Natural killer cell (primary cell): ENCODE measurements at regions not wholly inside any gene's neighbourhood (a gene's known extent, or its start where the extent isn't known, plus 50 kb on each side); places are given as distances from the start of the nearest gene placed in this dataset.

ENCODE experiments used
- ATAC-seq, 3 donors: fragments of 150-1000 bp in 2 of 3; fragments of 200-7000 bp in 1 of 3; cut with Tn5 transposase; 1 replicate in 1 of 3; 2 replicates in 2 of 3; pipeline ENCODE4 v1.10.0; 2021; ENCODE audit warnings: mild to moderate bottlenecking in 2 of 3, moderate library complexity in 2 of 3
- DNase-seq, 2 donors: peaks; one replicate each; pipeline versions ENCODE4 v3.0.0 to v3.0.0-alpha.2; 2013 to 2021; ENCODE audit warnings: mixed read lengths in 1 of 2
- H3K27ac ChIP-seq: one replicate; pipeline ENCODE4 v1.5.1; 2013; ENCODE audit warnings: mild to moderate bottlenecking, low read length
- H3K27me3 ChIP-seq: one replicate; pipeline ENCODE4 v1.6.1; 2013; ENCODE audit warnings: low read length; ENCODE audit not compliant: control insufficient read depth, insufficient read depth
- H3K36me3 ChIP-seq: one replicate; pipeline ENCODE4 v1.6.1; 2013; ENCODE audit warnings: low read length; ENCODE audit not compliant: control insufficient read depth, insufficient read depth
- H3K4me1 ChIP-seq: one replicate; pipeline ENCODE4 v1.6.1; 2013; ENCODE audit warnings: low read length; ENCODE audit not compliant: control insufficient read depth, insufficient read depth
- H3K4me3 ChIP-seq: one replicate; pipeline ENCODE4 v1.5.1; 2013; ENCODE audit warnings: low read length
- H3K9me3 ChIP-seq: one replicate; pipeline ENCODE4 v1.6.1; 2013; ENCODE audit warnings: low read length; ENCODE audit not compliant: control insufficient read depth, insufficient read depth
- H3K27ac Mint-ChIP-seq, 2 donors: one replicate each; pipeline ENCODE4 v1.8.0; 2022; ENCODE audit warnings: mild to moderate bottlenecking in 2 of 2, mixed read lengths in 2 of 2, moderate library complexity in 1 of 2
- H3K27me3 Mint-ChIP-seq, 2 donors: one replicate each; pipeline ENCODE4 v1.8.0; 2022; ENCODE audit warnings: low read depth in 2 of 2, mixed read lengths in 2 of 2
- H3K36me3 Mint-ChIP-seq: one replicate; pipeline ENCODE4 v1.8.0; 2022; ENCODE audit warnings: mixed read lengths
- H3K4me1 Mint-ChIP-seq, 2 donors: one replicate each; pipeline ENCODE4 v1.8.0; 2022; ENCODE audit warnings: mixed read lengths in 2 of 2
- H3K4me3 Mint-ChIP-seq: one replicate; pipeline ENCODE4 v1.8.0; 2022; ENCODE audit warnings: mild to moderate bottlenecking, moderate library complexity, mixed read lengths
- H3K9me3 Mint-ChIP-seq, 2 donors: one replicate each; pipeline ENCODE4 v1.8.0; 2022; ENCODE audit warnings: mixed read lengths in 2 of 2
- CTCF ChIP-seq: fragments of 200-600 bp; IDR thresholded peaks from one replicate; pipeline ENCODE4 v1.8.0; 2022; ENCODE audit warnings: antibody characterized with exemption
- WGBS: methylation state at CpG from one replicate; pipeline ENCODE4 v1.1.7; 2013; ENCODE audit warnings: missing lambda C conversion rate; ENCODE audit not compliant: insufficient coverage; 5-methylcytosine and 5-hydroxymethylcytosine counted together
- intact Hi-C: fragments of 100-400 bp; cut with micrococcal nuclease; formaldehyde crosslinking; loops from one replicate; pipeline ENCODE4 v1.14.2; 2022

GRCh38 chr15:95843241-95843910 is 487.1 kb upstream of the NR2F2 start:
- DNase-seq (no peak), ATAC-seq (no peak)
- intact Hi-C loops, result no loop called here
- Mint-ChIP-seq H3K27me3 (no peaks in the 10 kb centered on the region), H3K4me3 (no peak overlapping the region), H3K36me3 (no peaks in the 10 kb centered on the region), H3K4me1 (peaks cover 32 to 39% of the 10 kb centered on the region in 2 donors), H3K9me3 (no peaks in the 10 kb centered on the region), H3K27ac (no peak overlapping the region)
- Histone ChIP-seq H3K4me1 (peaks cover 7% of the 10 kb centered on the region), H3K9me3 (no peaks in the 10 kb centered on the region), H3K4me3 (no peak overlapping the region), H3K27ac (no peak overlapping the region), H3K27me3 (no peaks in the 10 kb centered on the region), H3K36me3 (no peaks in the 10 kb centered on the region)
- TF ChIP-seq CTCF, result no peak
- 64% methylated on average over 4 of the region's 5 CpGs for WGBS

DNA sequence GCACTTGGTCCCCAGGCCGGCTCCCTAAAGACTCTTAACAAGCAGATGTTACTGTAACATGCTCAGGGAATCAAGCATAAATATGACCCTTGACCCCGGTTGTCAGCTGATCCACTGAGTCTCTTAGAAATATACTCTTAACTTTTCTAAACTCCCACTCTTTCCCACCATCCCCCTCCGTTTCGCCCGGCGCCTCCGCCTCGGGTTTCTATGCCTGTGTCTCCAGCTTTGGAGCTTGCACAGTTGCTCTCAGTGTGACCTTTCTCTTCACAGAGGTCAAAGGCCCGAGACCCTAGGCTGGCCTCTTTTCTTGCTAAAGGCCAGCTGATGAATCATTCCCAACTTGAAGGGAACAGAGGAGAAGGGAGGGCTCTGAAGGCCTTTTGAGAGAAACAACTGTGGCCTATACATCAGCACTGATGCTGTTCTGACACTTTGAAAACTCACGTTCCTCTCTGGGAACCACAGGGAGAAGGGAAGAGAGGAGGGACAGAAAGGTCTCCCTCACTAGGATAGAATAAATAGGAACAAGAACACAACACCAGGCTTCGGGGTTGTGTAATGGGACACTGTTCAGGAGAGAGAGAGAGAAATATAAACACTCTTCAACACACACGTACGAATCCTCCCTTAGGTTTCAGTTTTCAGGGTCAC is 484.5 kb upstream of the NR2F2 start:
- 97% methylated on average over 9 of the region's 13 CpGs for WGBS
- H3K9me3 ChIP-seq, result no peaks in the 10 kb centered on the region
- no peaks in the 10 kb centered on the region for H3K36me3 ChIP-seq
- no peaks in the 10 kb centered on the region for H3K4me1 ChIP-seq
- H3K27me3 ChIP-seq, result no peaks in the 10 kb centered on the region
- no peak overlapping the region for H3K4me3 ChIP-seq
- H3K9me3 Mint-ChIP-seq, result no peaks in the 10 kb centered on the region
- H3K4me3 Mint-ChIP-seq, result no peak overlapping the region
- DNase-seq, result no peak
- H3K36me3 Mint-ChIP-seq, result no peaks in the 10 kb centered on the region
- no peak for TF ChIP-seq CTCF
- ATAC-seq, result no peak
- peaks cover 7 to 15% of the 10 kb centered on the region in 2 donors for H3K4me1 Mint-ChIP-seq
- no peak overlapping the region for H3K27ac ChIP-seq
- H3K27ac Mint-ChIP-seq, result no peak overlapping the region
- no peaks in the 10 kb centered on the region for H3K27me3 Mint-ChIP-seq
- intact Hi-C loops, result no loop called here

DNA sequence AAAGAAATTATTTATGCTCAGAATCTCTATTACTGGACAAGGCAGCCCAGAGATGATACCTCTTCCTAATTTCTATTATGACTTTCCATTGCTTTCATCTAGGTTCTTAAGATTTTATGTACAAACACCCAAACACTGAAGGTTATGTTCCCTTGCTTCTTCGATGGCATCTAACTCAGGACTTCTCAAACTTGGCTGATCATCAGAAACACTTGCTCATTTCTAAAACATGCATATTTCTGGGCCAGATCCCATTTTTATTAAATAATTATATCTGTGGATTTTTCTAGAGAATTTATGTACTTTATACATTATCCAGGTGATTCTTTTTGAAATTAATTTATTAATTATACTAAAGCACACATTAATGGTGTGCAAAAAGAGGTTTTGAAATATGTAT is 482.4 kb upstream of the NR2F2 start:
- Mint-ChIP-seq H3K27me3 (no peaks in the 10 kb centered on the region), H3K27ac (no peak overlapping the region), H3K4me3 (no peak overlapping the region), H3K36me3 (no peaks in the 10 kb centered on the region), H3K9me3 (no peaks in the 10 kb centered on the region), H3K4me1 (peaks cover 4% of the 10 kb centered on the region in 2 donors)
- WGBS, result 88% methylated on average over 1 of the region's 1 CpG
- H3K4me1 ChIP-seq, result no peaks in the 10 kb centered on the region
- no peaks in the 10 kb centered on the region for H3K36me3 ChIP-seq
- no peaks in the 10 kb centered on the region for H3K9me3 ChIP-seq
- intact Hi-C loops, result no loop called here
- H3K27me3 ChIP-seq, result peaks cover 2% of the 10 kb centered on the region
- no peak for TF ChIP-seq CTCF
- ATAC-seq, result no peak
- no peak overlapping the region for H3K27ac ChIP-seq
- H3K4me3 ChIP-seq, result no peak overlapping the region
- DNase-seq, result no peak

- Mint-ChIP-seq H3K4me3 (no peak overlapping the region), H3K27ac (no peak overlapping the region), H3K27me3 (no peaks in the 10 kb centered on the region), H3K9me3 (no peaks in the 10 kb centered on the region), H3K36me3 (no peaks in the 10 kb centered on the region), H3K4me1 (no peaks in the 10 kb centered on the region)
- Histone ChIP-seq H3K27ac (no peak overlapping the region), H3K9me3 (no peaks in the 10 kb centered on the region), H3K36me3 (no peaks in the 10 kb centered on the region), H3K27me3 (peaks cover 2% of the 10 kb centered on the region), H3K4me3 (no peak overlapping the region), H3K4me1 (no peaks in the 10 kb centered on the region)
- ATAC-seq, result no peak
- intact Hi-C loops, result no loop called here
- WGBS, result 87% methylated on average over 1 of the region's 2 CpGs
- DNase-seq, result no peak
- no peak for TF ChIP-seq CTCF
These were observed 479.7 kb upstream of the NR2F2 start for GRCh38 chr15:95850837-95851236.
